Neural cell (in vitro differentiated cells): ENCODE measurements at regions not wholly inside any gene's neighbourhood (a gene's known extent, or its start where the extent isn't known, plus 50 kb on each side); places are given as distances from the start of the nearest gene placed in this dataset.

ENCODE experiments used
- CTCF ChIP-seq: fragments of 450-650 bp; IDR thresholded peaks from 2 replicates; pipeline ENCODE4 v1.5.1; 2014; ENCODE audit warnings: antibody characterized with exemption, mild to moderate bottlenecking, moderate library complexity; ENCODE audit not compliant: poor library complexity, severe bottlenecking
- EP300 ChIP-seq: fragments of 450-650 bp; conservative IDR thresholded peaks from 2 replicates; pipeline ENCODE4 v1.6.1; 2014; ENCODE audit warnings: antibody characterized with exemption, mild to moderate bottlenecking, moderate library complexity; ENCODE audit not compliant: poor library complexity, severe bottlenecking
- EZH2 ChIP-seq: fragments of 200-600, 300-800 bp; shearing (Covaris generic), sonication (generic); IDR thresholded peaks from 2 replicates; pipeline ENCODE4 v1.6.1; 2014; ENCODE audit warnings: antibody characterized with exemption, low read length, borderline replicate concordance, mild to moderate bottlenecking; ENCODE audit not compliant: insufficient read depth, poor library complexity, severe bottlenecking
- MXI1 ChIP-seq: fragments of 450-650 bp; conservative IDR thresholded peaks from 2 replicates; pipeline ENCODE4 v1.6.1; 2014; ENCODE audit warnings: antibody characterized with exemption, mild to moderate bottlenecking; ENCODE audit not compliant: poor library complexity, severe bottlenecking
- POLR2AphosphoS5 ChIP-seq: IDR thresholded peaks from 2 replicates; pipeline ENCODE4 v1.6.1; 2012
- RAD21 ChIP-seq: fragments of 450-650 bp; conservative IDR thresholded peaks from 2 replicates; pipeline ENCODE4 v1.6.1; 2014; ENCODE audit warnings: antibody characterized with exemption, mild to moderate bottlenecking, moderate library complexity
- SMC3 ChIP-seq: fragments of 450-650 bp; conservative IDR thresholded peaks from 2 replicates; pipeline ENCODE4 v1.6.1; 2014; ENCODE audit warnings: antibody characterized with exemption, mild to moderate bottlenecking, moderate library complexity; ENCODE audit not compliant: poor library complexity
- TAF1 ChIP-seq: IDR thresholded peaks from 2 replicates; pipeline ENCODE4 v1.6.1; 2012; ENCODE audit warnings: low read depth
- TF ChIP-seq, protein P1 (sequence below): IDR thresholded peaks from 2 replicates; pipeline ENCODE4 v1.6.1; 2012; ENCODE audit warnings: borderline replicate concordance

- no peak for TF ChIP-seq CTCF
- TF ChIP-seq, protein P1, sequence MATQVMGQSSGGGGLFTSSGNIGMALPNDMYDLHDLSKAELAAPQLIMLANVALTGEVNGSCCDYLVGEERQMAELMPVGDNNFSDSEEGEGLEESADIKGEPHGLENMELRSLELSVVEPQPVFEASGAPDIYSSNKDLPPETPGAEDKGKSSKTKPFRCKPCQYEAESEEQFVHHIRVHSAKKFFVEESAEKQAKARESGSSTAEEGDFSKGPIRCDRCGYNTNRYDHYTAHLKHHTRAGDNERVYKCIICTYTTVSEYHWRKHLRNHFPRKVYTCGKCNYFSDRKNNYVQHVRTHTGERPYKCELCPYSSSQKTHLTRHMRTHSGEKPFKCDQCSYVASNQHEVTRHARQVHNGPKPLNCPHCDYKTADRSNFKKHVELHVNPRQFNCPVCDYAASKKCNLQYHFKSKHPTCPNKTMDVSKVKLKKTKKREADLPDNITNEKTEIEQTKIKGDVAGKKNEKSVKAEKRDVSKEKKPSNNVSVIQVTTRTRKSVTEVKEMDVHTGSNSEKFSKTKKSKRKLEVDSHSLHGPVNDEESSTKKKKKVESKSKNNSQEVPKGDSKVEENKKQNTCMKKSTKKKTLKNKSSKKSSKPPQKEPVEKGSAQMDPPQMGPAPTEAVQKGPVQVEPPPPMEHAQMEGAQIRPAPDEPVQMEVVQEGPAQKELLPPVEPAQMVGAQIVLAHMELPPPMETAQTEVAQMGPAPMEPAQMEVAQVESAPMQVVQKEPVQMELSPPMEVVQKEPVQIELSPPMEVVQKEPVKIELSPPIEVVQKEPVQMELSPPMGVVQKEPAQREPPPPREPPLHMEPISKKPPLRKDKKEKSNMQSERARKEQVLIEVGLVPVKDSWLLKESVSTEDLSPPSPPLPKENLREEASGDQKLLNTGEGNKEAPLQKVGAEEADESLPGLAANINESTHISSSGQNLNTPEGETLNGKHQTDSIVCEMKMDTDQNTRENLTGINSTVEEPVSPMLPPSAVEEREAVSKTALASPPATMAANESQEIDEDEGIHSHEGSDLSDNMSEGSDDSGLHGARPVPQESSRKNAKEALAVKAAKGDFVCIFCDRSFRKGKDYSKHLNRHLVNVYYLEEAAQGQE, result no peak
- no peak for TF ChIP-seq POLR2AphosphoS5
- TF ChIP-seq EP300, result no peak
- TF ChIP-seq SMC3, result no peak
- TF ChIP-seq EZH2, result no peak
- no peak for TF ChIP-seq MXI1
- no peak for TF ChIP-seq TAF1
- TF ChIP-seq RAD21, result no peak
Measured at GRCh38 chr15:69592954-69593353, 140.3 kb downstream of the RPLP1 start.
